ENCODE measurements at regions not wholly inside any gene's neighbourhood (a gene's known extent, or its start where the extent isn't known, plus 50 kb on each side); places are given as distances from the start of the nearest gene placed in this dataset.
"Not testable (repeated sequence)": the region's sequence is repeated elsewhere in the genome, so short reads cannot be mapped to it uniquely, and the experiment has no call there.

DNA sequence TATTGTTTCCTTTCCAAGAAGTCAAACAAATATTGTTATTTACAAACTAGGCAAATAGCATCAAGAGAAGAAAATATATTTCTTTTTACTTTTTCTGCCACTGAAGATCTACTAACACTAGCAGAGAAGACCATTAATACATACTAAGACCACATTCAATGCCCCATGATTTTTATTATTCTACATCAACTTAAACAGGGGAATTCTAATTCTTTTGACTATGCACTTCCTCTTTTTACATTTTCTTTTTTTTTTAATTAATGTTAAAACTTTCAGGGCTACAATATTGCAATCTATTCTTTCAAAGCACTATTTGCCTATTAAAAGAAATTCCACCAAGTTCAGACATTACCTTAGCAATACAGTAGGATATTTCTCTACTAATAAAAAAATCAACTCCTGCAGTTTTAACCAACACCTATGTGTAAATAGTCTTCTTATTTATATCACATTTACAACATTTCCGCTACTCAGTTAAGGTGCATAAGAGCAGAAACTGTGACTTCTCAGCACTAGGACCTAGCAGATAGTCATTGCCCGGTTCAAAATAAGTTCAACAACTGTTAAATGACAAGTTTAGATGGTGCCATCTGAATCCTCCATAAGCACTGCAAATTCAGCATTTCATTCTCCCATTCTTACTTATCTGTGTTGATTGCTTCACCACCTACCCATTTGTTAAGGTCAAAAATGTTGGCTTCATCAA is 513.5 kb downstream of the TTLL7 start:
- H3K27me3 ChIP-seq (ENCODE audit: control insufficient read depth, insufficient read depth, low read length); H3K9ac ChIP-seq (ENCODE audit: low read length in 3 of 3); H3K9me3 ChIP-seq (ENCODE audit: control insufficient read depth in 2 of 3, insufficient read depth in 1 of 3, low read length in 3 of 3); intact Hi-C loops (cut with DNase I); FAIRE-seq; H3K36me3 ChIP-seq (ENCODE audit: control insufficient read depth in 2 of 3, insufficient read depth in 3 of 3, low read length in 3 of 3); H3K4me3 ChIP-seq (ENCODE audit: low read length in 3 of 3); H3K4me1 ChIP-seq (ENCODE audit: control insufficient read depth in 2 of 3, insufficient read depth in 2 of 3, low read depth in 1 of 3, low read length in 3 of 3); H3K27ac ChIP-seq (ENCODE audit: low read depth in 2 of 2, low read length in 2 of 2); DNase-seq: not testable (repeated sequence)

DNA sequence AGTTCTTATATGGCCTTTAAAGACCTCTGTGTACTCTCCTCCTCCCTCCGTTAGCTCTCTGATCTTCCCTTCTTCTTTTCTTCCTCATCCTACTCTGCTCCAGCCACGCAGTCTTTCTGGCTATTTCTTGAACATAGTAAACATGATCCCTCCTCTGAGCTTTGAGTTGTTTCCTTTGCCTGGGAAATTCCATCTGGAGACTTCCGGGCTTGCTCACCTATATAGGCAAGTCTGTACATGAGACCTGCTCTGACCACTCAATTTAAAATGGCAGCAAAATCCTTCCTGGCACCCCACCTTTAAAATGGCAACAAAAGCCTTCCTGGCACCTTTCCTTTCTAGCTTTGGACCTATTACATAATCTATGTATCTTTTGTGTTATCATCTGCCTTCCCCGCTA is 517.6 kb downstream of the TTLL7 start:
- DNase-seq; H3K36me3 ChIP-seq (ENCODE audit: control insufficient read depth in 2 of 3, insufficient read depth in 3 of 3, low read length in 3 of 3); H3K9me3 ChIP-seq (ENCODE audit: control insufficient read depth in 2 of 3, insufficient read depth in 1 of 3, low read length in 3 of 3); H3K4me3 ChIP-seq (ENCODE audit: low read length in 3 of 3); H3K4me1 ChIP-seq (ENCODE audit: control insufficient read depth in 2 of 3, insufficient read depth in 2 of 3, low read depth in 1 of 3, low read length in 3 of 3); FAIRE-seq; intact Hi-C loops (cut with DNase I); H3K27me3 ChIP-seq (ENCODE audit: control insufficient read depth, insufficient read depth, low read length); H3K9ac ChIP-seq (ENCODE audit: low read length in 3 of 3); H3K27ac ChIP-seq (ENCODE audit: low read depth in 2 of 2, low read length in 2 of 2): not testable (repeated sequence)

DNA sequence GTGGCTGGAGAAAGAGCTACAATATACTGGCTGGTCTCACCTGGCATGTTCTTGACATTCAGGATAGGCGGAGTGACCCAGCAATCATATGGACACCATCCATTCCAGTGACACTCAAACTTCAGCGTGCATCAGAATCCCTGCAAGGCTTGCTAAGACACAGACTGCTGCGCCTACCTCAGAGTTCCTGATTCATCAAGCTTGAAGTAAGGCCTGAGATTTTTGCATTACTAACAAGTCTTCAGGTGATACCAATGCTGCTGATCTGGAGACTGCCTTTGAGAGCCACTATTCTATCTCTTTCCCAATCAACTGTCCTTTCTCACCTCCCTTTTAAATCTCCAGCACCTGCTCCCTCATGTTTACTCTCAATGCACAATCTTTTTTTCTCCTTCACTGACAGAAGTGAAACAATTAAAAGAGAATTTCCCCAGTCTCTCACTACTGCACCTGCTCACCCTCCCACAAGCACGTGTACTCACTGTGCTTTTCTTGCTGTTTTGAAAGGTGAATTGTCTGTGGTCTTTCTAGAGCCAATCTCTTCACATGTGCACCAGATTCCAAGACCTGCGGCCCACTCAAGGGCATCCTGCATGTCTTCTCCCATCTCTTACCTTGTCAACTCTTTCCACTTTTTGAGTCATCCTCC is 519.2 kb downstream of the TTLL7 start:
- DNase-seq; H3K4me1 ChIP-seq (ENCODE audit: control insufficient read depth in 2 of 3, insufficient read depth in 2 of 3, low read depth in 1 of 3, low read length in 3 of 3); H3K9ac ChIP-seq (ENCODE audit: low read length in 3 of 3); H3K27me3 ChIP-seq (ENCODE audit: control insufficient read depth, insufficient read depth, low read length); FAIRE-seq; H3K4me3 ChIP-seq (ENCODE audit: low read length in 3 of 3); intact Hi-C loops (cut with DNase I); H3K36me3 ChIP-seq (ENCODE audit: control insufficient read depth in 2 of 3, insufficient read depth in 3 of 3, low read length in 3 of 3); H3K27ac ChIP-seq (ENCODE audit: low read depth in 2 of 2, low read length in 2 of 2); H3K9me3 ChIP-seq (ENCODE audit: control insufficient read depth in 2 of 3, insufficient read depth in 1 of 3, low read length in 3 of 3): not testable (repeated sequence)

DNA sequence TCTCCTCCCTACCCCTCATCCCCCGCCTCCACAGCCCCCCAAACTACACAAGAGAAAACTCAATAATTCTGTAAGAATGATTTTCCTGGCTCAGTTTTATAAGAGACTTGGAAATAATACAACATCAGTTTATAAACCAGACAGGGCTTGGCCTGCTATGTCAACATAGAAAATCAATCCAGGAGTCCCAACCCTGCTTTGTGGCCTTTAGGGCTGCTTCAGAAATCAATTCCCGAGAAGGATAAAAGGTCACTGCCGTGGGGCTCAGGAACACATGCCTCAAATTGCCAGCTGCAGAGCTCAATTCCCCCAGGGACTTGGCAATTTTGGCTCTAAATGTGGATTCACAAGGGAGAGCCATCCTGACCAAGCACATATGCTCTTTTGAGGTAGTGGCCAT is 520.8 kb downstream of the TTLL7 start:
- intact Hi-C loops (cut with DNase I); H3K9ac ChIP-seq (ENCODE audit: low read length in 3 of 3); H3K27ac ChIP-seq (ENCODE audit: low read depth in 2 of 2, low read length in 2 of 2); H3K27me3 ChIP-seq (ENCODE audit: control insufficient read depth, insufficient read depth, low read length); H3K4me3 ChIP-seq (ENCODE audit: low read length in 3 of 3); H3K4me1 ChIP-seq (ENCODE audit: control insufficient read depth in 2 of 3, insufficient read depth in 2 of 3, low read depth in 1 of 3, low read length in 3 of 3); DNase-seq; H3K36me3 ChIP-seq (ENCODE audit: control insufficient read depth in 2 of 3, insufficient read depth in 3 of 3, low read length in 3 of 3); H3K9me3 ChIP-seq (ENCODE audit: control insufficient read depth in 2 of 3, insufficient read depth in 1 of 3, low read length in 3 of 3); FAIRE-seq: not testable (repeated sequence)

DNA sequence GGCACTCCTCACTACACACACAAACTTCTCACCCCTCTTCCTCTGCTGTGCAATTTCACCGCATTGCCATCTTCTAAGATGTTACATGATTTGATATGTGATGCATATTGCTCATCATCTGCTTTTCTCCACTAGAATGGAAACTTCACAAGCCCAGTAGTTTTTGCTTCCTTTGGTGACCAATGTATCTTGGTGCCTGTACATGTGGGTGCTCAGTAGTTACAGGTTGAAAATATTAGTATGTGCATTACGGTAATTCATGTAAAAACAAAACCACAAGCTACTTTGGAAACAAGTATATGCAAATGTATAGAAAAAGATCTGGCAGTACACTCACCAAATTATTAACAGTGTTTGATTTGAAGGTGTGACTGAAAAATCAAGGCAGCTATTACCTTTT is 522.4 kb downstream of the TTLL7 start:
- H3K27ac ChIP-seq (ENCODE audit: low read depth in 2 of 2, low read length in 2 of 2); FAIRE-seq; H3K9me3 ChIP-seq (ENCODE audit: control insufficient read depth in 2 of 3, insufficient read depth in 1 of 3, low read length in 3 of 3); H3K36me3 ChIP-seq (ENCODE audit: control insufficient read depth in 2 of 3, insufficient read depth in 3 of 3, low read length in 3 of 3); H3K4me1 ChIP-seq (ENCODE audit: control insufficient read depth in 2 of 3, insufficient read depth in 2 of 3, low read depth in 1 of 3, low read length in 3 of 3); intact Hi-C loops (cut with DNase I); DNase-seq; H3K9ac ChIP-seq (ENCODE audit: low read length in 3 of 3); H3K27me3 ChIP-seq (ENCODE audit: control insufficient read depth, insufficient read depth, low read length); H3K4me3 ChIP-seq (ENCODE audit: low read length in 3 of 3): not testable (repeated sequence)

DNA sequence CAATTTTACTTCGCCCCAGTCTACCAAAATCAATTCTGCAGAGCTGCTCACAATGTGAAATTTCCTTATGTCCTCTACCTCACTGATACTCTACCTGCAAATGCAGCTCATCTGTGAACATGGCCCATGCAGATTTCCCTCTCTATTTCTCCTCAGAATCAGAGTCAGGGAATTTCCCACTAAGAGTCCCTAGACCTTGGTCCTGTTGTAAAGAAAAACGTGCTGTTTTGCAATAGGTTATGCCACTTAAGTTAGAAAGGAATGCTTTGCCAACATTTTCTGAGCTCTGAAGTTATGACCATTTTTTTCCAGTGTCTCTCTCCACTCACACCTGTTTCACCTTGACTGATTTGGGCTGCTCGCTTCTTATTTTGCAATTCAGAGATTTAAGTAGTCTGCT is 524.0 kb downstream of the TTLL7 start:
- H3K9me3 ChIP-seq (ENCODE audit: control insufficient read depth in 2 of 3, insufficient read depth in 1 of 3, low read length in 3 of 3); H3K4me1 ChIP-seq (ENCODE audit: control insufficient read depth in 2 of 3, insufficient read depth in 2 of 3, low read depth in 1 of 3, low read length in 3 of 3); intact Hi-C loops (cut with DNase I); DNase-seq; H3K27me3 ChIP-seq (ENCODE audit: control insufficient read depth, insufficient read depth, low read length); H3K27ac ChIP-seq (ENCODE audit: low read depth in 2 of 2, low read length in 2 of 2); H3K9ac ChIP-seq (ENCODE audit: low read length in 3 of 3); H3K36me3 ChIP-seq (ENCODE audit: control insufficient read depth in 2 of 3, insufficient read depth in 3 of 3, low read length in 3 of 3); FAIRE-seq; H3K4me3 ChIP-seq (ENCODE audit: low read length in 3 of 3): not testable (repeated sequence)

DNA sequence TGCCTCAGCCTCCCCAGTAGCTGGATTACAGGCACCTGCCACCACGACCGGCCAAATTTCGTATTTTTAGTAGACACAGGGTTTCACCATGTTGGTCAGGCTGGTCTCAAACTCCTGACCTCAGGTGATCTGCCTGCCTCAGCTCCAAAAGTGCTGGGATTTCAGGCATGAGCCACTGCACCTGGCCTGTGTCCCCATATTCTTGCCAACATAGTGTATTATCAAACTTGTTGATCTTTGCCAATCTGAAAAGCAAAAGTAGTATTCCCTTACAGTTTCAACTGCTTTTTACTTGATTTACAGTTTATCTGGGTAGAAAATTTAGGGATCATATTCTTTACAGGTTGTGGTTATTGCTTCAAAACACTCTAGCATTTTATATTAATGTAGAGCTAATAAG is 524.9 kb downstream of the TTLL7 start:
- not testable (repeated sequence) for H3K27ac ChIP-seq (ENCODE audit: low read depth in 2 of 2, low read length in 2 of 2); FAIRE-seq

DNA sequence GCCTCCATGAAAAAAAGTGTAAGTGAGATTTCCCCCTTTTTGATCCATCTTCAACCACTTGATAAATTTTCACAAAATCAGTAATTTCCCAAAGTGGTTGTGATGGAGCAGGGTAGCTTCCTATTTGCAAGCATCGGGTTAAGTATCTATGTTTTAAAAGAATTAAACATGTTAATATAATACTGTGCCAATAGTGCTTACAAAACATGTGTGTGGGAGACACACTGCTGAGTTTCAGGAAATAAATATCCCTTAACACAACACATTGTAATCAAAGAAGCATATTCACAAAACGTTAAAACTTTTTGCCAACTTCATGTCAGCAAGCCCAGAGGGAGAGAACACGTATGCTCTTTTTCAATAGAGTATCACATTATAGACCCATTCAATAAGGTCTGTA is 526.9 kb downstream of the TTLL7 start:
- H3K27me3 ChIP-seq (ENCODE audit: control insufficient read depth, insufficient read depth, low read length); H3K9me3 ChIP-seq (ENCODE audit: control insufficient read depth in 2 of 3, insufficient read depth in 1 of 3, low read length in 3 of 3); H3K4me3 ChIP-seq (ENCODE audit: low read length in 3 of 3); DNase-seq; intact Hi-C loops (cut with DNase I); H3K9ac ChIP-seq (ENCODE audit: low read length in 3 of 3); H3K27ac ChIP-seq (ENCODE audit: low read depth in 2 of 2, low read length in 2 of 2); H3K4me1 ChIP-seq (ENCODE audit: control insufficient read depth in 2 of 3, insufficient read depth in 2 of 3, low read depth in 1 of 3, low read length in 3 of 3); FAIRE-seq; H3K36me3 ChIP-seq (ENCODE audit: control insufficient read depth in 2 of 3, insufficient read depth in 3 of 3, low read length in 3 of 3): not testable (repeated sequence)

More for the DNA sequence above, 524.9 kb downstream of the TTLL7 start:
- DNase-seq; H3K9me3 ChIP-seq (ENCODE audit: control insufficient read depth in 2 of 3, insufficient read depth in 1 of 3, low read length in 3 of 3); H3K36me3 ChIP-seq (ENCODE audit: control insufficient read depth in 2 of 3, insufficient read depth in 3 of 3, low read length in 3 of 3); H3K9ac ChIP-seq (ENCODE audit: low read length in 3 of 3); intact Hi-C loops (cut with DNase I); H3K4me1 ChIP-seq (ENCODE audit: control insufficient read depth in 2 of 3, insufficient read depth in 2 of 3, low read depth in 1 of 3, low read length in 3 of 3); H3K27me3 ChIP-seq (ENCODE audit: control insufficient read depth, insufficient read depth, low read length); H3K4me3 ChIP-seq (ENCODE audit: low read length in 3 of 3): not testable (repeated sequence)
